ENCODE measurements at regions not wholly inside any gene's neighbourhood (a gene's known extent, or its start where the extent isn't known, plus 50 kb on each side); places are given as distances from the start of the nearest gene placed in this dataset.

DNA sequence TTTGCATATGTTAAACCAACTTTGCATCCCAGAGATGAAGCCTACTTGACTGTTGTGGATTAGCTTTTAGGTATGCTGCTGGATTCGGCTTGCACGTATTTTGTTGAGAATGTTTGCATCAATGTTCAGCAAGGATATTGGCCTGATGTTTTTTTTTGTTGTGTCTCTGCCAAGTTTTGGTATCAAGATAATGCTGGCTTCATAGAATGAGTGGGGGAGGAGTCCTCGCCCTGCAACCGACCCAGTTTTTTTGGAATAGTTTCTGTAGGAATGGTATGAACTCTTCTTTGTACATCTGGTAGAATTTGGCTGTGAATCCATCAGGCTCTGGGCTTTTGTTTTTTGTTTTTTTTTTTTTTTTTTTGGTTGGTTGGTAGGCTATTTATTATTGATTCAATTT, 147.9 kb downstream of the AHR start:
- no peak overlapping the region for H3K27ac ChIP-seq (ENCODE audit: extremely low read length, insufficient read depth, low read length)
- intact Hi-C loops (cut with micrococcal nuclease; ENCODE audit: unreplicated experiment): no loop called here
- no peak overlapping the region for H3K4me3 ChIP-seq (replicated peaks in 1 of 3; ENCODE audit: insufficient read depth in 1 of 3, low read depth in 2 of 3, low read length in 3 of 3)
- WGBS (ENCODE audit: low lambda C conversion rate): 67% methylated on average over 4 of the region's 4 CpGs
- in situ Hi-C loops (cut with HindIII; ENCODE audit: extremely low pct_ligation_motif_present, low pct_unique_long_range_greater_than_20kb): no loop called here
- ATAC-seq (no peak), FAIRE-seq (no peak), DNase-seq (ENCODE audit: low spot score) (no peak)
- no peaks in the 10 kb centered on the region for H3K4me1 ChIP-seq (ENCODE audit: insufficient read depth, low read length)
- ChIA-PET POLR2A (no interaction called here), CTCF (ENCODE audit: low intra/inter-chr PET ratio, low total read pairs) (no interaction called here)
- no peaks in the 10 kb centered on the region for H4K20me1 ChIP-seq (ENCODE audit: insufficient read depth, low read length)
- H3K9me3 ChIP-seq (ENCODE audit: low read length): peaks cover 12% of the 10 kb centered on the region
- H3K79me2 ChIP-seq (ENCODE audit: insufficient read depth, low read length): no peaks in the 10 kb centered on the region
- no peak overlapping the region for H2AFZ ChIP-seq (ENCODE audit: low read length)
- H3K9ac ChIP-seq (ENCODE audit: insufficient read depth, low read depth, low read length): no peak overlapping the region
- BruUV-seq (replicated peaks): no TSS peak
- no peaks in the 10 kb centered on the region for H3K27me3 ChIP-seq (ENCODE audit: control insufficient read depth in 1 of 2, insufficient read depth in 2 of 2, low read length in 2 of 2)
- H3K36me3 ChIP-seq (replicated peaks in 1 of 2; ENCODE audit: control insufficient read depth in 1 of 2, insufficient read depth in 2 of 2, low read length in 2 of 2): no peaks in the 10 kb centered on the region
- H3K4me2 ChIP-seq (ENCODE audit: low read depth, low read length): no peak overlapping the region
- TF ChIP-seq CAMTA2 (CRISPR knock-in tag; IDR thresholded peaks at IDR 0.05; ENCODE audit: borderline replicate concordance): no peak

- intact Hi-C loops (cut with micrococcal nuclease; ENCODE audit: unreplicated experiment) (no loop called here), in situ Hi-C loops (cut with HindIII; ENCODE audit: extremely low pct_ligation_motif_present, low pct_unique_long_range_greater_than_20kb) (no loop called here)
- Histone ChIP-seq H3K36me3 (replicated peaks in 1 of 2; ENCODE audit: control insufficient read depth in 1 of 2, insufficient read depth in 2 of 2, low read length in 2 of 2) (no peaks in the 10 kb centered on the region), H3K9ac (ENCODE audit: insufficient read depth, low read depth, low read length) (no peak overlapping the region), H3K4me1 (ENCODE audit: insufficient read depth, low read length) (no peaks in the 10 kb centered on the region), H3K4me3 (replicated peaks in 1 of 3; ENCODE audit: insufficient read depth in 1 of 3, low read depth in 2 of 3, low read length in 3 of 3) (no peak overlapping the region), H4K20me1 (ENCODE audit: insufficient read depth, low read length) (no peaks in the 10 kb centered on the region), H2AFZ (ENCODE audit: low read length) (no peak overlapping the region), H3K4me2 (ENCODE audit: low read depth, low read length) (no peak overlapping the region), H3K9me3 (ENCODE audit: low read length) (peaks cover 12% of the 10 kb centered on the region), H3K79me2 (ENCODE audit: insufficient read depth, low read length) (no peaks in the 10 kb centered on the region), H3K27ac (ENCODE audit: extremely low read length, insufficient read depth, low read length) (no peak overlapping the region), H3K27me3 (ENCODE audit: control insufficient read depth in 1 of 2, insufficient read depth in 2 of 2, low read length in 2 of 2) (no peaks in the 10 kb centered on the region)
- DNase-seq (ENCODE audit: low spot score): no peak
- no peak for FAIRE-seq
- CTCF ChIA-PET (ENCODE audit: low intra/inter-chr PET ratio, low total read pairs): no interaction called here
- 0% methylated on average over 1 of the region's 1 CpG for WGBS (ENCODE audit: low lambda C conversion rate)
- BruUV-seq (replicated peaks): no TSS peak
- POLR2A ChIA-PET: no interaction called here
- no peak for ATAC-seq
- TF ChIP-seq CBX2 (IDR thresholded peaks at IDR 0.05; ENCODE audit: low read depth, low read length) (no peak), CBX2 (CRISPR knock-in tag; IDR thresholded peaks at IDR 0.05; ENCODE audit: low read depth) (no peak), ZNF34 (CRISPR knock-in tag; IDR thresholded peaks at IDR 0.05; ENCODE audit: borderline replicate concordance) (no peak), NFE2L2 (IDR thresholded peaks at IDR 0.05; ENCODE audit: low read length) (no peak), SALL2 (CRISPR knock-in tag; IDR thresholded peaks at IDR 0.05) (no peak), ATAD3A (CRISPR knock-in tag; IDR thresholded peaks at IDR 0.05) (no peak), BCL6 (CRISPR knock-in tag; IDR thresholded peaks at IDR 0.05) (no peak), ZNF619 (CRISPR knock-in tag; IDR thresholded peaks at IDR 0.05) (no peak), MTA1 (CRISPR knock-in tag; IDR thresholded peaks at IDR 0.05; ENCODE audit: borderline replicate concordance) (no peak), ELF1 (CRISPR knock-in tag; IDR thresholded peaks at IDR 0.05) (no peak), NFIB (CRISPR knock-in tag; IDR thresholded peaks at IDR 0.05; ENCODE audit: borderline replicate concordance) (no peak), RBM22 (optimal IDR thresholded peaks at IDR 0.05; ENCODE audit: low read length) (no peak), ETV5 (CRISPR knock-in tag; IDR thresholded peaks at IDR 0.05; ENCODE audit: borderline replicate concordance) (no peak), HMG20A (CRISPR knock-in tag; IDR thresholded peaks at IDR 0.05; ENCODE audit: borderline replicate concordance) (no peak)
- TF ChIP-seq, protein P1, sequence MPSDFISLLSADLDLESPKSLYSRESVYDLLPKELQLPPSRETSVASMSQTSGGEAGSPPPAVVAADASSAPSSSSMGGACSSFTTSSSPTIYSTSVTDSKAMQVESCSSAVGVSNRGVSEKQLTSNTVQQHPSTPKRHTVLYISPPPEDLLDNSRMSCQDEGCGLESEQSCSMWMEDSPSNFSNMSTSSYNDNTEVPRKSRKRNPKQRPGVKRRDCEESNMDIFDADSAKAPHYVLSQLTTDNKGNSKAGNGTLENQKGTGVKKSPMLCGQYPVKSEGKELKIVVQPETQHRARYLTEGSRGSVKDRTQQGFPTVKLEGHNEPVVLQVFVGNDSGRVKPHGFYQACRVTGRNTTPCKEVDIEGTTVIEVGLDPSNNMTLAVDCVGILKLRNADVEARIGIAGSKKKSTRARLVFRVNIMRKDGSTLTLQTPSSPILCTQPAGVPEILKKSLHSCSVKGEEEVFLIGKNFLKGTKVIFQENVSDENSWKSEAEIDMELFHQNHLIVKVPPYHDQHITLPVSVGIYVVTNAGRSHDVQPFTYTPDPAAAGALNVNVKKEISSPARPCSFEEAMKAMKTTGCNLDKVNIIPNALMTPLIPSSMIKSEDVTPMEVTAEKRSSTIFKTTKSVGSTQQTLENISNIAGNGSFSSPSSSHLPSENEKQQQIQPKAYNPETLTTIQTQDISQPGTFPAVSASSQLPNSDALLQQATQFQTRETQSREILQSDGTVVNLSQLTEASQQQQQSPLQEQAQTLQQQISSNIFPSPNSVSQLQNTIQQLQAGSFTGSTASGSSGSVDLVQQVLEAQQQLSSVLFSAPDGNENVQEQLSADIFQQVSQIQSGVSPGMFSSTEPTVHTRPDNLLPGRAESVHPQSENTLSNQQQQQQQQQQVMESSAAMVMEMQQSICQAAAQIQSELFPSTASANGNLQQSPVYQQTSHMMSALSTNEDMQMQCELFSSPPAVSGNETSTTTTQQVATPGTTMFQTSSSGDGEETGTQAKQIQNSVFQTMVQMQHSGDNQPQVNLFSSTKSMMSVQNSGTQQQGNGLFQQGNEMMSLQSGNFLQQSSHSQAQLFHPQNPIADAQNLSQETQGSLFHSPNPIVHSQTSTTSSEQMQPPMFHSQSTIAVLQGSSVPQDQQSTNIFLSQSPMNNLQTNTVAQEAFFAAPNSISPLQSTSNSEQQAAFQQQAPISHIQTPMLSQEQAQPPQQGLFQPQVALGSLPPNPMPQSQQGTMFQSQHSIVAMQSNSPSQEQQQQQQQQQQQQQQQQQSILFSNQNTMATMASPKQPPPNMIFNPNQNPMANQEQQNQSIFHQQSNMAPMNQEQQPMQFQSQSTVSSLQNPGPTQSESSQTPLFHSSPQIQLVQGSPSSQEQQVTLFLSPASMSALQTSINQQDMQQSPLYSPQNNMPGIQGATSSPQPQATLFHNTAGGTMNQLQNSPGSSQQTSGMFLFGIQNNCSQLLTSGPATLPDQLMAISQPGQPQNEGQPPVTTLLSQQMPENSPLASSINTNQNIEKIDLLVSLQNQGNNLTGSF (CRISPR knock-in tag; IDR thresholded peaks at IDR 0.05): no peak
Observed at GRCh38 chr7:17447728-17448478, 149.5 kb downstream of the AHR start.

All from HepG2 (cell line).